ENCODE measurements at regions not wholly inside any gene's neighbourhood (a gene's known extent, or its start where the extent isn't known, plus 50 kb on each side); places are given as distances from the start of the nearest gene placed in this dataset.
"Not testable (repeated sequence)": the region's sequence is repeated elsewhere in the genome, so short reads cannot be mapped to it uniquely, and the experiment has no call there.

GRCh38 chr7:65251851-65252620 lies 121.6 kb upstream of the ZNF92 start:
- DNase-seq: no peak

GRCh38 chr7:65250697-65251395 lies 122.8 kb upstream of the ZNF92 start:
- DNase-seq: no peak

- no peak for DNase-seq
Observed at GRCh38 chr7:65250216-65250615, 123.4 kb upstream of the ZNF92 start.

- DNase-seq: no peak
Observed at GRCh38 chr7:65247491-65247890, 126.2 kb upstream of the ZNF92 start.

- DNase-seq: no peak
Observed at GRCh38 chr7:65239707-65240352, 133.8 kb upstream of the ZNF92 start.

GRCh38 chr7:65239324-65239706 lies 134.3 kb upstream of the ZNF92 start:
- DNase-seq: no peak

GRCh38 chr7:65238785-65239184 lies 134.9 kb upstream of the ZNF92 start:
- no peak for DNase-seq

GRCh38 chr7:65235586-65235985 lies 138.1 kb upstream of the ZNF92 start:
- DNase-seq: no peak

GRCh38 chr7:65233409-65234034 lies 140.1 kb upstream of the ZNF92 start:
- DNase-seq: no peak

- DNase-seq: no peak
Observed at GRCh38 chr7:65230231-65230630, 143.4 kb upstream of the ZNF92 start.

GRCh38 chr7:65225422-65226006 lies 148.1 kb upstream of the ZNF92 start:
- no peak for DNase-seq

GRCh38 chr7:65222655-65223054 lies 151.0 kb upstream of the ZNF92 start:
- no peak for DNase-seq

- DNase-seq: no peak
Observed at GRCh38 chr7:65221683-65222082, 152.0 kb upstream of the ZNF92 start.

GRCh38 chr7:65219623-65220022 lies 154.0 kb upstream of the ZNF92 start:
- DNase-seq: no peak

GRCh38 chr7:65216469-65216868 lies 157.2 kb upstream of the ZNF92 start:
- no peak for DNase-seq

GRCh38 chr7:65213260-65213659 lies 160.4 kb upstream of the ZNF92 start:
- DNase-seq: not testable (repeated sequence)

GRCh38 chr7:65199221-65199620 lies 174.4 kb upstream of the ZNF92 start:
- not testable (repeated sequence) for DNase-seq

GRCh38 chr7:65193334-65194058 lies 180.2 kb upstream of the ZNF92 start:
- DNase-seq: not testable (repeated sequence)

- not testable (repeated sequence) for DNase-seq
Observed at GRCh38 chr7:65177041-65177440, 170.6 kb upstream of the ERV3-1 start.

- DNase-seq: not testable (repeated sequence)
Observed at GRCh38 chr7:65150105-65150504, 143.6 kb upstream of the ERV3-1 start.

GRCh38 chr7:65146118-65146914 lies 139.8 kb upstream of the ERV3-1 start:
- DNase-seq: not testable (repeated sequence)

All from MV-4-11 (cell line).